ENCODE measurements at regions not wholly inside any gene's neighbourhood (a gene's known extent, or its start where the extent isn't known, plus 50 kb on each side); places are given as distances from the start of the nearest gene placed in this dataset.
"Not testable (repeated sequence)": the region's sequence is repeated elsewhere in the genome, so short reads cannot be mapped to it uniquely, and the experiment has no call there.

DNA sequence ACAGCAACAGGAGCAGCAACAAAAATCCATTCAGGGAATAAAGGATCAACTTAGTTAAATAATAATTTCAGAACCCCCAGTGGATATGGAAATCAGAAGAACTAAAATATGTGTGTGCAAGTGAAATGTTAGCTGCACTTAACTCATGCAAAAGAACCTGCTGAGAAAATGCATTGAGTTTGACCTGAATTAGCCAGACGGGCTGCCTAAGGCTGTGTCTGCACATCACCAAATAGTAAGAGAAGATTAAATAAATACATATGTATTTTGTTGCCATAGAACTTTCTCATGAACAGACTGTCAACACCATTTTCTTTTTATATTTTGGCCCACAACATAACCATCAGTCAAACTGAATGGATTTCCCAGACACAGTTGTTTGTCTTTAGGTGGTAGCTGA, 262.0 kb upstream of the PIK3C3 start:
- no peak for DNase-seq (ENCODE audit: low spot score)

DNA sequence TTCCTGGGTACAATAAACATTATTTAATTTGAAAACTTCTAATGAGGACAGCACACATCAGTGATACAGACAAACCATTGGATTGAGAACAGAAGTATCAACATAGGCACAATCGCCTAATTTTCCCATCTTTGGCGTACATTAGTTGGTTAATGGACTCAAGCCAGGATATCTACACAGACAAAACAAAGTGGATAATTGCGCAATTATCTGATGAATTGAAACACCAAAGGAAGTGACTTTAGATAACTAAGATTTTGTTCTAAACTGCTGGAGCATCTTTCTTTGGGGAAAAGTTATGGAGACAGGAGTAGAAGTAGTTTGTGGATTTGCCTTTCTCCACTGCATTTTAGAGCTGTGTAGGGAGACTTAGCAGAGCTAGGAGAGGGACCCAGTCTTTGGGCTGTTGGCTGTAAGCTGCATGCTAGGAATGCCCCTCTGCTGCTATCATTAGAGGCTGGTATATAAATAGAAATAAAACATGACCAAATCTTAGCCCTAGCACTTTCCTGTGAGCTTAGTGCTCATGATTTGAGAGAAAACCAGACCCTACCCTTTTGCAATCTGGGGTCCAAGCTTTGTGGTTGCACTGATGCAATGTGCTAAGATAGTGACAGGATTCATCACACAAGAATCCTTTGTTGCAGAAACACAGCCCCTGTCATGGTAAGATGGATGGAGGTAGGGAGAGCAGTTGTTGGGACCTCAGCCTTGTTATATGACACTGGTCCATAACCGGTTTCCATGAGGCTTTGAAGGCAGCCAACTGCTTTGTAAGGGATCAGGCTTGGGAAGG, 264.5 kb upstream of the PIK3C3 start:
- DNase-seq (ENCODE audit: low spot score), result no peak

DNA sequence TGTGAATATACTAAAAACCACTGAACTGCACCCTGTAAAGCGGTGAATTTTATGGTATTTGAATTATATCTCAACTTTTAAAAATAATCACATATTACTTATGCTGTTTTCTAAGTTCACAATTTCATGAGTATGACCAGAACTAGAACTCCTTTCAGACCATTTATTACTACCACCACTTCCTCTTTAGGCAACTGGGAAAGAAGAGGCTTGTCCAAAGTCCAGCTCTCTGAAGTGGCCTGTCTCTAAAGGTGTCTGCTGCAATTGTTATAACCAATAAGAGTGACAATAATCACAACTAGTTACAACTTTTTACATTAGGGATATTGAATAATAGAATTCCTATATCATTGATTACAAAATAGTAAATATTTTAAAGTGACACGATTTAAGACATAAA, 267.9 kb upstream of the PIK3C3 start:
- DNase-seq (ENCODE audit: low spot score), result no peak

DNA sequence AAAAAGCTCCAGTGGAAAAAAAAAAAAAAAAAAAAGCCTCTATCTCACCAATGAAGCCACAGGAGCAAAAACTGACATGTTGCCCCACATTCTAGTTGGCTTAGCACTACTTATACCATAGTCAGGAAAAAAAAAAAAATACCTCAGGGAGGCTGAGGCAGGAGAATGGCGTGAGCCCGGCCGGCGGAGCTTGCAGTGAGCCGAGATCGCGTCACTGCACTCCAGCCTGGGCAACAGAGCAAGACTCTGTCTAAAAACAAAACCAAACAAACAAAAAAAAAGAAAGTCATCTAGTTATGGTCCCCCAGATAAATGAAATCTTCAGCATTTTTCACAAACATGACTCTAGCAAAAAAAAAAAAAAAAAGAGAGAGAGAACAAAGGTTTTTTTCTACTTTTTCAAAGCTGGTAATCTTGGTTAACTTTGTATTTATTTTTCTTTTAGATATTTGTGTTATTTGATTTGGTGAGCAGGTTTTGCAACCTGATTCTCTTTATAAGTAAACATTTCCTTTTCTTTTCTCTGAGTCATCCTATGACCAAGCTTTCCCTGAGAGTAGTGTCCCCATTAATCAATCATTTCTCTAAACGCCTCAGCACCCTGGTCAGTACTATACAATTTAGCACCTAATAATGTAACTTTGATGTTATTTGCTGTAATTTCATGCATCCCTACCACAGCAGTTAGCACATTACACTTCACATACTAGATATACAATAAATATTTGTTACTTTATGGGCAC, 273.7 kb upstream of the PIK3C3 start:
- no peak for DNase-seq (ENCODE audit: low spot score)

DNA sequence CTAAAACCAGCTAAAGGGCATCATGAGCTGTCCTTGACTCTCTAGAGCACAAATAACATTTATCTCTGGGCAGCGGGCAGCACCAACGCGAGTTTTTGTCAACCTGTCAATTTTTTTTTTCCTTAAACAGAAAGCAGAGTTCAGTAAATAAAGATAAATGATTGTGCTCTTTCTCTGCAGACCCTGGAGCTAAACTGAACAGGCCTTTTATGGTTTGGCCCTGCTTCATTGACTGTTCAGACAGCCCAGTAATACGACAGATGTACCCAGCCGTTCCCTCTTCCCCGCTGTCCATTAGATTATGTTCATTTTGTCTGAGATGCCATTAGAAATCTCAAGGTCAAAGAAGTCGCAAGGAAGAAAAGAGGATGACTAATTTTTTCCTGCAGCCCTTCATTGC, 280.5 kb upstream of the PIK3C3 start:
- DNase-seq (ENCODE audit: low spot score), result no peak

DNA sequence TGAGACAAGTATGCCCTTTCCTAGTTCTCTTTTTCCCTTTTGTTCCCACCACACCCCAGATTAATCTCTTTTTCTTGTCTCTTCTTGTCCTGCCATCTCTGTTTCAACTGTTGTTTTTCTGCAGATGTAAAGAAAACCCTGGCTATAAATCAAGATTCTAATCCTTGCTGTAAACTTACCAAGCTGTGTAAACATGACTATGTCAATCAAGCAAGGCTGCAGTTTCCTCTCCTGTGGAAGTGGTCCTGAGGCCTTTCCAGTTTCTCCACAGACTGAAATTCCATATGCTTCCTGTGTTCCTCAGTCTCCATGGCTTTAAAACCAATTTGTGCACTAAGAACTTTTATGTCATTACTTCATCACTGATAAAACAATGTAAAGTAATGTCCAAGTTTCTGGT, 288.8 kb upstream of the PIK3C3 start:
- DNase-seq (ENCODE audit: low spot score), result no peak

DNA sequence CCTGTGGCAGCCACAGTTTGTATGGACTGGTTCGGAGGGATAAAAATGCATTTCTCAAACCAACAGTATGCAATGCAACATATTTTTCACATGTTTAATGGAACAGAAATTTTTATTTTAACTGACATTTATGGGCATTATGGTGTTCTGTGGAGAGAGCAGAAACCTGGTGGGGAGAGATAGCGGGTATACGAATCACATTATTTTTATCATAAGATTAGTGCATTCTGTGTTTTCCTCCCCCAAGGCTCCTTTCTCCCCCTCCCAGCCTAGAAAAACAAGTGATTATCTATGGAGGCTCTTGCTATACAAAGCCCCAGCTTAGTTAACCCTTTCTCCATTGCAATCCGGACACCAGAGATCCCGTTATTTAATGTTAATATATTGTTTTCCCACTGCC, 289.8 kb upstream of the PIK3C3 start:
- DNase-seq (ENCODE audit: low spot score), result no peak

DNA sequence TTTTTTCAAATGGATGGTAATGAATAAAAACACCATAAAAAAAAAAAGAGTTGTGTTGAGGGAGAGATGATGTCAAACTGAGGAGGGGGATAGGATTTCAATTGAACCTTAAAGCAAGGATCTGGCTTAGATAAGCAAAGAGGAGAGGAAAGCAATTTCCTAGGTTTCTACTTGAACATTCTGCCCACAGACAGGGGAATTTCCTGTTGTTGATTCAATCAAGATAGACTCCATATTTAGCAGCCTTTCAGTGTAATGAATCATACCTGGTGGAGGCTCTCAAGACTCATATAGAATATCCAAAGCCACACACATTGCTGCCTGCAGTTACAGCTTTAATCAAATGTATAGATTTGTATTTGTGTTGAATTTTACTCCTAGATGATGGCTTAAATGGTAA, 294.4 kb upstream of the PIK3C3 start:
- DNase-seq (ENCODE audit: low spot score), result no peak

DNA sequence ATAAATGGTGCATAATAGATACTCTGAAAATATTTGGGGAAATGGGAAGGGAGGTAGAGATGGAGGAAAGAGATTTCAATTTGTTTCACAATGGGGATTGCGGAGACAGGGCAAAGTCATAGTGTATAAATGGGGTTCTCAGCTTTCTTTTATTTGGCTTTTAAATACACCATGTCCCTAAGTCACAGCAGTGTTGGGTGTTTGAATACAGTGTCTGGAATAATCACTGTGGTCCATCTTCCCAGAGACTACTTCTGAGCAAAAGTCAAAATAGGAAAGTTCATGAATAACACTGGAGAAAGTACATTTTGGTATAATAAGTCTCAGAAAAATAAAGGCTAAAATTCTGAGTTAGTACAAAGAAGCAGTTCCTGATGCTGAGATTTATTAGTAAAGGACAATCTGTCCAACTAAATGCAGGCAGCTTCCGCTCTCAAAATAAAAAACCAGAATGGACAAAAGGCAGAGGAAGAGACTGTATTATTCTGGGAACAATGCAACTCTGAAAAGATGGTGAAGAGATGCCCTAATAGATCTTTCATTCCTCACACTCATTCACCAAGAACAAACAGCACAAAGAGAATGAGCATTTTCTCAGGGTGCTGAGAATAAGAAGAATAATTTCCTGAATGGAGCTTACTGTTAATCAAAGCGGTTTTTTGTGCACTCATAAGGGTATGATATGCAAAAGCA, 295.4 kb upstream of the PIK3C3 start:
- no peak for DNase-seq (ENCODE audit: low spot score)

DNA sequence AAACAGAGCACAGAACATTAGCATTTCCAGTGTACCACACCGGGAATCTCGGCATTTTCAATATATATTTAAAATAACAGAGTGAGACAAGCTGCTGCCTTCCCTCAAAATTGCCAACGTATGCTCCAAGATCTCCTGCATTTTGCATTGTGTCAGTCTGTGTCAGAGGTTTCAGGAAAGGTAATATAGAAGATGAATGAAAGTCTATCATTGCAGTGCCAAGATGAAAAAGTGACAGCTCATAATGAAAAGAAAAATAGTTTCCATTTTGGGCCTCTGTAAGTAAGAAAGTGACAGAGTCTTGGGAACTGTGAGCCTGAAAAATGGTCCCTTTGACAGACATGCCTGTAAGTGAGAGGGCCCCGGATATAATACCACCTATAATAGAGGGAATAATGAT, 297.8 kb upstream of the PIK3C3 start:
- no peak for DNase-seq (ENCODE audit: low spot score)

DNA sequence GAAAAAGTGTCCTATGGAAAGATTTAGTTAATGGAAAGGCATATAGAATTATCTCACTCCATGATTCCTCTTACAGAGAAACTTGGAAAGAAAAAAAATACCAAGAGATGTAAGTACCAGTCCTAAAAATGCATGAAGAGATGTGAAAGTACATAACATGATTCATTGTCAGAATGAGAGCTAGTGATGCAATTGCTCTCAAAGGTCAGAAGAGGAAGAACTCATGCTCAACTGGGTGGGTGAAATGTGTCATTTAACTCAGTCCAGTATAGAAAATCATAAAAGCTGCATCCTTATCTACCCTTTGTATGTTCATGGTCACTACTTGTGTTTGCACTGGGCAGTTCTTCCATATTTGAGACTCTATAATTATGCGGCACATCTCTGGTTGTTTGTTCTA, 300.0 kb upstream of the PIK3C3 start:
- DNase-seq (ENCODE audit: low spot score), result no peak

DNA sequence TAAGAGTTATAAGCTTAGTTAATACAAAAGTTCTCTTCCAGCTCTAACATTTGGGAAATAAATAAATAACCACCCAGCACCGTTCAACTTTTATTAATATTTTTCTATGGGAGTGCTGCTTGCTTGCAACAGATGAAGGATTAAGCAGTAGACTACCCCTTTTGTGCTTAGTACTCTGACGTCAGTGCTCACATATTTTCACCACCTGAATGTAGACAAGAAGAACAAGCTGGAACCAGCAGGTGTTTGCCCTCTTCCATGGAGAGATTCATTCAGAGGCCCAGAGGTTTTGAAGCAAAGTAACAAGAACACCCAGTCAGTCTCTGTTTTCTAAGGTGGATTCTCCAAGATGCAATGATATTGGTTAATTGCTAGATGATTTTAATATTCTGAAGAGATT, 307.1 kb upstream of the PIK3C3 start:
- no peak for DNase-seq (ENCODE audit: low spot score)

DNA sequence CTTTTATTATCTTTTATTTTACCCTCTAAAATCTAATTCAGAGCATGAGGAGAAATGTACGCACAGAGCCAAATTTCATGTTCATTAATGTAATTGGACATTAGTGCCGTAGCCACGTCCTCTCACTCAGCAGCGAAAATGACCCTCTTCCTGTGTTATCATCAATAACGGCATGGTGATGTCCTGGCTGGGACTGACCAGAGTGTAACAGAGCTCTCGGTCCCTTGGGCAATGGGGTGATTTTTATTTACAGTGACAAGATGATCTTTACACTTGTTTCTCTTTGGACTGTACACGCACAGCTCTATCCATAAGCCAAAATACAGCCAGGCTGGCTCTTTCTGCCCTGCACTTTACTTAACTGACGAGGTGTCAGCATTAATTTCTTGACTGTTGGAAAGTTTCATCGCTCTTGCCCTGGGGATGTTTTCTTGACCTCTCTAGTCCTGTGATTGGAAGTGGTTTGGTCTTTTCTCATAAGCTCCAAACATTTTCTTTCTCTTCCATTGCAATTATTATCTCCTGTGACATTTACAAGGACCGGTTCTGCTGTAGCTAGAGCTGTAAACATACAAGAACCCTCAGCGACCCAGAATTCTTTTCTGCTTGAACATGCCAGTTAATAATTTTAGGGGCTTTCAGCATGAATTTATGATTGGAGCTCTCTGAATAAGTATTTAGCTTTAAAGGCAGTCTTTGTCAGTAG, 308.0 kb upstream of the PIK3C3 start:
- DNase-seq (ENCODE audit: low spot score), result no peak

DNA sequence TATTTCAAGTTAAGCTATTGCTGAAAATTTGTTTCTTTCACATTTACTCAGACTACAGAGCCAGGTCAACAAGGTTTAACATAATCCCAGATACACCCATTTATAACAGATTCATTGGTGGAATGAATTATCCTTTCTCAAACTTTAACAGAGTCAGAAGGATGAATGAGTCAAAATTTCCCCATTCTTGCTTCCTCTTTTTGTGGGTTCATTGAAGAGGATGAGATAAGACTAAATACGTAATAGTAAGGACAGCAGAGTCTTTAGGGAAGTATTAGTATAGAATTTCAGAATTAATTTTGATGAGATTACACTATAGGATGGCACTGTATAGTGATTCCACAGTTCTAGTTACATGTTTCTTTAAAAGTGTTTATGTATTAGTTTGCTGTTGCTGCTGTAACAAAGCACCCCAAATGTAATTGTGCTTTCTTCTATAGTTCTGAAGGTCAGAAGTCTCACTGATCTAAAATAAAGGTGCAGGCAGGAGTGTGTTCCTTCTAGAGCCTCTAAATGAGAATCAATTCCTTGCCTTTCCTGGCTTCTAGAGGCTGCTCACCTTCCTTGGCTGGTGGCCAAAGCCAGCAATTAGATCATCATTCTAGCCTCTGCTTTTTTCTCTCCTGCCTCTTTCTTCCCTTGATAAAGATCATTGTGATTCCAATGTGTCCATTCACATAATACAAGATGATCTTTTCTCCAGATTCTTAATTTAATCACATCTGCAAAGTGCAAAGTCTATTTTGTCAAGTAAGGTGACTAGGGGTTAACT, 309.3 kb upstream of the PIK3C3 start:
- DNase-seq (ENCODE audit: low spot score), result no peak

DNA sequence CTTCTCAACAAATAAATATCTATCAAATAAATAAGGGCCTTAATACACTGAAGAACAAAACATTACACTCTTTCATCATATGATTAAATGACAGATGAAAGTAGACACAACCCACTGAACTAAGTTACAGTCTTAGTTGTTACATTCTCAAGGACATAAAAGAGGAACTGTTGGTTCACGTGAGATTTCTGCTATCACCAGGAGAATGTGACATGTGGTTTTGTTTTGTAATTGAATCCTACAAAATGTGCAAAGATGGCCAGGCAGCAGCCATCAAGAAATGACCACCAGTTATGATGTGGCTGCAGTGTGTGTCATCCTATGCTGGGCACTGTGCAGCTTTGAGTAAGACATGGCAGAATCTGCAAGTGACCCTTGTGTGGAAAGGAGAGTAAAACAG, 310.6 kb upstream of the PIK3C3 start:
- no peak for DNase-seq (ENCODE audit: low spot score)

DNA sequence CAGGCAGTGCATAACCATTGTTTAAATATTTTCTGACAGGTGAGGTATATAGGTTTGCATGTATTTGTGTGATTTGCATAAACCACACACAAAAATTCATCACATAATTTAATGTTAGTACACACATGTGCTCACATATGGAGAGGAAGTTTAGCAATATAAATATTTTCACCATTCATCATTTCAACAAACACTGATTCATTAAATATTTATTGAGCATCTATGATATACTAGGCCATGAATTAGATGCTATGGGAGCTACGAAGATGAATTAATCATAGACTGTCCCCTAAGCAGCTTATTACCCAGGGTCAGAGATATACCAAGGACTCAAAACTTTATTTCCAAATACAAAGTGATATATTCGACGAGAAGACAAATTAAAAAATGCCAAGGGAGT, 311.6 kb upstream of the PIK3C3 start:
- DNase-seq (ENCODE audit: low spot score), result no peak

DNA sequence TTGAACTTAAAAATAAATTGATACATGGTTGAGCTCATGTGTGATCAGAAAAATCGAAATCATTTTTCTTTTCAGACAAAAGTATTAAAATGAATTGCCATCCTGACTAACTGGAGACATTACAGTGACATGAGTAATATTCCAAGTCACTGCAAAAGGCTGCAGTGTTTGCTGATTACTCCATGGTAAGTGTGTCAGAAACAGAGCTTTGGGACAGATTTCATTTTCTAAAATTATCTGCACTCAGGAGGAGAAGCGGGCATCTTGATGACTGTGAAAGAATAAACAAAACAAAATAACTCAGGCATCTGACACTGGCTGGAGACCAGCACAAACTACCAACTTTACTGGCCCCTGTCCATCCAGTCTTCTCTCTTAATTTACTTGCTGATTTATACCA, 312.3 kb upstream of the PIK3C3 start:
- DNase-seq (ENCODE audit: low spot score), result no peak

DNA sequence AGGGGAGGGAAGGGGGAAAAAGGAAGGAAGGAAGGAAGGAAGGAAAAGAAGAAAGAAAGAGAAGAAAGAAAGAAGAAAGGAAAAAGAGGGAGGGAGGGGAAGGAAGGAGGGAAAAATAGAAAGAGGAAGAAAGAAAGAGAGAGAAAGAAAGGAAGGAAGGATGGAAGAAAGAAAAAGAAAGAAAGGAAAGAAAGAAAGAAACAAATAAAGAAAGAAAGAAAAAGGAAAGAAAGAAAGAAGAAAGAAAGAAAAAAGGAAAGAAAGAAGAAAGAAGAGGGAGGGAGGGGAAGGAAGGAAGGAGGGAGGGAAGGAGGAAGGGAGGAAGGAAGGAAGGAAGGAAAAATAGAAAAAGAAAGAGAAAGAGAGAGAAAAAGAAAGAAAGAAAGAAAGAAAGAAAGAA, 315.8 kb upstream of the PIK3C3 start:
- DNase-seq (ENCODE audit: low spot score), result no peak

DNA sequence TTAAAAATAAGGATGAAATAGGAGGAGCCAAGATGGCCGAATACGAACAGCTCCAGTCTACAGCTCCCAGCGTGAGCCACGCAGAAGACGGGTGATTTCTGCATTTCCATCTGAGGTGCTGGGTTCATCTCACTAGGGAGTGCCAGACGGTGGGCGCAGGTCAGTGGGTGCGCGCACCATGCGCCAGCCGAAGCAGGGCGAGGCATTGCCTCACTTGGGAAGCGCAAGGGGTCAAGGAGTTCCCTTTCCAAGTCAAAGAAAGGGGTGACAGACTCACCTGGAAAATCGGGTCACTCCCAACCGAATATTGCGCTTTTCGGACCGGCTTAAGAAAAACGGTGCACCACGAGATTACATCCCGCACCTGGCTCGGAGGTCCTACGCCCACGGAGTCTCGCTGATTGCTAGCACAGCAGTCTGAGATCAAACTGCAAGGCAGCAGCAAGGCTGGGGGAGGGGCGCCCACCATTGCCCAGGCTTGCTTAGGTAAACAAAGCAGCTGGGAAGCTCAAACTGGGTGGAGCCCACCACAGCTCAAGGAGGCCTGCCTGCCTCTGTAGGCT, 323.2 kb upstream of the PIK3C3 start:
- not testable (repeated sequence) for DNase-seq (ENCODE audit: low spot score)

DNA sequence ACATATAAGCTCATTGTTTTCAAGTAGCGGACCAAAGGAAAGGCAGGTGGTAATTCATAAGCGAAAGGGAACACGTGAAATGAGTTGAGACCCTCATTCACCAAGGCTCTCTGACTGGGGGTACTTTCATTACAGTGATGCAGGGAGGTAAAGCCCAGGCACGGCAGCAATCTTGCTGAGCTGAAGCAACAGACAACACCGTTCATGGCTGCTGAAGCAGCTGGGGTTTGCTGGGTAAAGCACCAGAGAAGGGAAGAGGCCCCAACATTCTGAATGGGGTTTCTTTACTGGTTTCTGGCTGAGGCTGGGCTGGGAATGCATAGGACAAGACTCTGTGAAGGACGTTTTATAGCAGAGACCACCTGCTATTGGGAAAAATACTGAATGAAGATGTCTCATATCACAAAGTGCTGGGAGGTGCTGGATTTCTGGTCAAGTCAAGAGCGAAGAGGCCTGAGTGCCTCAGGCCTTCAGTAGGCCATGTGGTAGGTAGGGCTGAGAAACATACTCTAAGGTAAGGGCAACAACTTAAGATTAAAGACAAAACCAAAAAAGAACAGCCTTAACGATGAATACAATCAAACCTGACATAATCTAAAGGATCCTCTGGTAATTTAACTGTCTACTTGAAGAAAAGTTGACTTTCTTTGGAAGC, 324.7 kb upstream of the PIK3C3 start:
- DNase-seq (ENCODE audit: low spot score), result no peak

DNA sequence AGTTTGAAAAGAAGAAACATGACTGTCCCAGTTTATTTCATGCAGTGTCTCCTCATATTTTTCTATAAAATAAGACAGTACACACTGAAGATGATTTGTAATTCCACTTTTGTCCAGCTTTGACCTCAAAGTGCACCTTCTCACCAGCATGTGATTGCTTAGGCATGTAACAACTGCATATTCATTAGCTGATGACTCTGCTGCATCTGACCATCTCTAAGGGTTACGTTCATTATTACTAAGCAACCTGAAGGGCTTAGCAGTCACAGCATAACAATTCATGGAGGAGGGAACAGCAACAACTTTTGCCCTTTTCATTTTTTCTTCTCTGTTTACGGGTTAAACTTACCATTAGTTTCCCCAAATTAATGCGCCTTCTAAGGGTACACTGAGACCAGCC, 330.6 kb upstream of the PIK3C3 start:
- DNase-seq (ENCODE audit: low spot score), result no peak

All from germinal center (tissue), 1 donor.